NCI-H128 (cell line): ENCODE measurements at regions not wholly inside any gene's neighbourhood (a gene's known extent, or its start where the extent isn't known, plus 50 kb on each side); places are given as distances from the start of the nearest gene placed in this dataset.

Experiments used
- DNase-seq: peaks from one replicate; lab custom pipeline; 2025; ENCODE audit not compliant: unreplicated experiment; lab: John Stamatoyannopoulos, UW

GRCh38 chr1:195584870-195585624, 1023.2 kb downstream of the KCNT2 start:
- no peak for DNase-seq

DNA sequence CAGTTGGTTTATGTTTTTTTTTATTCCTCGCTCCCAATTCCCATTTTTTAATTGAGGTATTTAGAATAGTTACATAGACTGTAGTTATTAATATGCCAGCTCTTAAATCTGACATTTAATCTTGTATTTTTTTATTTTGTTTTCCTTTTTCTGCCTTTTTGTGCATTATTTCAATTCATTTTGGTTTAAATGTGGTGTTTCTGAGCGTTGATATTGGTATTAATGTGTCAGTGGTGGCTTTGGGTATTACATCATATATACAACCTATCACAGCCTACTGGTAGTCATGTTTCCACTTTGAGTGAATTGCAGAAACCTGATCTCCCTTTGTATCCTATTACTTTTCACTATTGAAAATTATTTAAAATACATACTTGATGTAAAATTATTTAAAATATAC, 1027.3 kb downstream of the KCNT2 start:
- DNase-seq, result no peak

GRCh38 chr1:195577748-195578147, 1030.5 kb downstream of the KCNT2 start:
- no peak for DNase-seq

DNA sequence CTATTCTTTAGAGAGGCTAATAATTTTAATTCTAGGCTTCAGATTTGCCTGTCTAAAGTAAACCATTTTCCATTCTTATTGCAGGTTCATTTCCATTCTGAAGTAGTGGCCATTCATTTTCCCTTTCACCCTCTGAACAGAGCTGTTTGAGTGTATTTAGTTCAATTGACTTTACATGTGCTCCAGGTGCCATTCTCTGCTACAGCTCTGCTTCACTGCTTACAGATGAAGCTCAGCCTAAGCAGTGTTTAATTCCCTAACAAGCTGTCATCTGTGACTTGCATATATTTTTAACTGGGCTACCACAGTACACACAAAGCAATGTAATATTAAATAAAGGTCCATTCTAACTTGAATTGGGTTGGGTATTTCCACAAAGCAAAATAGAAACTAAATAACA, 1031.6 kb downstream of the KCNT2 start:
- no peak for DNase-seq

GRCh38 chr1:195574511-195574910, 1033.7 kb downstream of the KCNT2 start:
- DNase-seq, result no peak

- no peak for DNase-seq
Observed at GRCh38 chr1:195569934-195570333, 1038.3 kb downstream of the KCNT2 start.

DNA sequence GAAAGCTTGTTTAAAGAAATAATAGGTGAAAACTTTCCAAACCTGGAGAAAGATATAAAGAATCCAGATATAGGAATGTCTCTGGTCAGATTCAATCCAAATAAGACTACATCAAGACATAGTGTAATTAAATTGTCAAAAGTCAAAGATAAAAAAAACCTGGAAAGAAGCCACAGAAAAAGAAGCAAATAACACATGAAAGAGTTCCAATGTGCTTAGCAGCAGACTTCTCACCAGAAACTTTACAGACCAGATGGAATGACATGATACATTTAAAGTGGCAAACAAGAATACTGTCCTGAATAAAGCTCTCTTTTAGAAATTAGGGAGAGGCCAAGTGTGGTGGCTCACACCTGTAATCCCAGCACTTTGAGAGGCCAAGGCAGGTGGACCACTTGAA, 1039.9 kb downstream of the KCNT2 start:
- DNase-seq, result no peak

- no peak for DNase-seq
Observed at GRCh38 chr1:195562074-195562473, 1046.2 kb downstream of the KCNT2 start.

GRCh38 chr1:195550071-195550862, 1058.0 kb downstream of the KCNT2 start:
- no peak for DNase-seq

DNA sequence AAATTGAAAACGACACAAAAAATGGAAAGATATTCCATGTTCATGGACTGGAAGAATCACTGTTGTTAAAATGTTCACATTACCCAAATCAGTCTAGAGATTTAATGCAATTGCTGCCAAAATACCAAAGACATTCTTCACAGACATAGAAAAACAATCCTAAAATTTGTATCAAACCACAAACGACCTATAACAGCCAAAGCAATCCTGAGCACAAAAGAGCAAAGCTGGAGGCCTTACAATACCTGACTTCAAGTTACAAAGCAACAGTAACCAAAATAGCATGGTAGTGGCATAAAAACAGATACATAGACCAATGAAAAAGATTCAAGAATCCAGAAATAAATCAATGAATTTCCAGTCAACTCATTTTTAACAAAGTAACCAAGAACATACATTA, 1077.3 kb downstream of the KCNT2 start:
- no peak for DNase-seq

- no peak for DNase-seq
Observed at GRCh38 chr1:195529881-195530280, 1078.4 kb downstream of the KCNT2 start.

DNA sequence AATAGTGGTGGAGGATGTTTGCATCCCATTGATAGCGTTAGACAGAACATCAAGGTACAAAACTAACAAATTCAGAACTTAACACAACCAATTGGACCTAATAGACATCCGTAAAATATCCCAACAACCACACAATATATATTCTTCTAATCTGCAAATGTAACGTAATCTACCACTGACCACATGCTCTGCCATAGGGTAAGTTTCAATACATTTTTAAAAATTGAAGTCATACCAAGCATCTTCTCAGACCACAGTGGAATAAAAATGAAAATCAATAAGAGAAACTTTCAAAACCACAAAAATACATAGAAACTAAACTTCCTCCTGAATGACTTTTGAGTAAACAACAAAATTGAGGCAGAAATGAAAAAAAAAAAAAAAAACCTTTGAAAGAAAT, 1087.5 kb downstream of the KCNT2 start:
- DNase-seq, result no peak

DNA sequence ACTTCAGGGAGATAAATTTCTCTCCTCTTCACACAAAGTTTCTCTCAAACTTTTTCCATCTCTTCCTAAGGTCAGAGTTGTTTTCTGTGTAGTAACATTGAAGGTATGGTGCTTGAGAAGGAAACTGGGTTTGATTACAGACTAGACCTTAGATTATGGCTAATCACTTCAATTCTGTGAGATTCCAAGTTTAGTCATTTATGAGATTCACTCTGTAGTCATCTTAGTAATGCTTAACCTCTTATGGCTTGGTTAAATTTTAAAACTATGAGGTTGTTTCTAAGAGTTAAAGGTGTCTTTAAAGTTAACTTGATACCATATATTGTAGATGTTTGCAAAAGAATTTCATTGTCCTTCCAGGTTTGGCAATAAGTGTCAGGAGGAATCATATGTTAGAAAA, 1092.2 kb downstream of the KCNT2 start:
- no peak for DNase-seq

GRCh38 chr1:195511501-195511900, 1096.7 kb downstream of the KCNT2 start:
- no peak for DNase-seq

GRCh38 chr1:195501118-195501517, 1107.1 kb downstream of the KCNT2 start:
- no peak for DNase-seq

GRCh38 chr1:195495720-195496635, 1112.3 kb downstream of the KCNT2 start:
- DNase-seq, result no peak

DNA sequence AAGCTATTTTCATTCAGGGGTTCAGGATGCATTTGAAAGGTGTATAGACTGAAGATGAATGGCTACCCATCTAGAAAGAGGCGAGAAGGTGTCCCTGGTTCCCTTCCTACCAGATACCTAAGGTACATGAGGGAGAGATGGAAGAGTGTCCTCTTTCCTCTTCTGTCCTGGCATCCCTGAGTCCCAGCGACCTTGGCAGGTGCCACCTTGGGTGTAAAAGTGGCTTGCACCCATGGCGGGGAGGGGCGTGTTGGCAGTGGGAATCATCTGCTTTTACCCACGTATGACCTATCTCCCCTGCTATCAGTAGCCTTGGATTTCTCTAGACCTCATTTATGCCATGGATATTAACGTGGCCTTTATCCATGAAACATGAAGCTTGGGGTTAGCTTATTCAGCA, 1126.1 kb downstream of the KCNT2 start:
- no peak for DNase-seq

GRCh38 chr1:195481293-195481692, 1126.9 kb downstream of the KCNT2 start:
- DNase-seq, result no peak

DNA sequence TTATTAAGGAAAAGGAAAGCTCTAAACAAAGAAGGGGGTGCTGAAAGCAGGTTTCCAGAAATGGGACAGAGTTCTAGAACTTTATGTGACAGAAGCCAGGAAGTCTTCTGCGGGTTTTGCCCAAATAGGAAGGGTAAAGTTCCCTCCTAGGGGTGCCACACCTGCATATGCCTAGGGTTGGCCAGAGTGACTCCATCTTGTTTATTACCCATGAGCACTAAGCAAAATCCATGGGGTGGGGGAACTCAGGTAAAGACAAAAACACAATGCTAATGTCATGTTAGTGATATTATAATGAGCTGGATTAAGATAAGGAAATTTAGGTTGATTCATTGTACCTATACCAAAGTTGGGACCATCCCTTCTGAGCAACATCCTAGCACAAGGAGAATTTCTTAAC, 1132.7 kb downstream of the KCNT2 start:
- DNase-seq, result no peak

- DNase-seq, result no peak
Observed at GRCh38 chr1:195472291-195472690, 1135.9 kb downstream of the KCNT2 start.

- DNase-seq, result no peak
Observed at GRCh38 chr1:195466639-195467038, 1141.6 kb downstream of the KCNT2 start.
